ENCODE measurements at regions not wholly inside any gene's neighbourhood (a gene's known extent, or its start where the extent isn't known, plus 50 kb on each side); places are given as distances from the start of the nearest gene placed in this dataset.

DNA sequence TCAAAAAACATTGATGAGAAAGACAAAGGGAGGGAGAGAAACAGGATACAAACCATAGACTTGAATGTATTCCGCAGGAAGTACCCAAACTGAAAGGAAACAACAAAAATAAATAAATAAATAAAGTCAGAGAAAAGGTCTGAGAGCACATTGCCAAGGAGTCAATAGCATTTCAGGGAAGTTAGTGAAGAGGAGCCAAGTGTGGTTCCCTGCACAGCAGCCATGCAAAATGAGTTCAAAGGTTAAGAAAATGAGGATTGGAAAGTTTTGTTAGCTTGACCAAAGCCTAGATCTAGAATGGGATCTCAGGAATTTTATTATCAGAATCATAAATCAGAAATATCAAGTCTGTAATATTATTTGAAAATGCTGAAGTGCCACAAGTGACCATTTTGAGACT lies 700.0 kb downstream of the MAFB start:
- Histone ChIP-seq H3K4me3 (replicated peaks in 1 of 3; ENCODE audit: low read depth in 2 of 3, low read length in 3 of 3) (no peak overlapping the region), H3K4me2 (replicated peaks; ENCODE audit: extremely low read depth, low read length, poor library complexity, severe bottlenecking) (no peak overlapping the region), H3K27me3 (ENCODE audit: control insufficient read depth in 2 of 2, insufficient read depth in 2 of 2, low read length in 2 of 2) (no peaks in the 10 kb centered on the region), H3K9me3 (replicated peaks in 1 of 2; ENCODE audit: control insufficient read depth in 1 of 2, insufficient read depth in 1 of 2, low read length in 2 of 2) (no peaks in the 10 kb centered on the region), H3K9ac (ENCODE audit: insufficient read depth, low read length, poor library complexity, severe bottlenecking) (no peak overlapping the region), H3K36me3 (replicated peaks in 1 of 2; ENCODE audit: control insufficient read depth in 1 of 2, insufficient read depth in 2 of 2, low read length in 2 of 2) (no peaks in the 10 kb centered on the region), H3K27ac (ENCODE audit: low read depth in 1 of 2, low read length in 2 of 2) (no peak overlapping the region), H4K20me1 (ENCODE audit: insufficient read depth, low read length) (no peaks in the 10 kb centered on the region), H2AFZ (ENCODE audit: insufficient read depth, low read depth, low read length, poor library complexity, severe bottlenecking) (no peak overlapping the region), H3K4me1 (ENCODE audit: control insufficient read depth in 1 of 2, insufficient read depth in 2 of 2, low read length in 2 of 2) (no peaks in the 10 kb centered on the region), H3K79me2 (ENCODE audit: insufficient read depth, low read length) (no peaks in the 10 kb centered on the region)
- peaks cover 0 to 7% (median 2%) of the 10 kb centered on the region in 7 donors for H3K9me3 Mint-ChIP-seq
- no peaks in the 10 kb centered on the region for H3K36me3 Mint-ChIP-seq
- intact Hi-C loops (cut with micrococcal nuclease) = no loop called here
- WGBS (ENCODE audit: insufficient coverage) = no CpG with 5 or more reads among the region's 1 CpG
- H3K27ac Mint-ChIP-seq = no peak overlapping the region
- peaks cover 0 to 3% (median 0%) of the 10 kb centered on the region in 3 donors for H3K27me3 Mint-ChIP-seq (ENCODE audit: low read depth in 3 of 3)
- no peak for TF ChIP-seq CTCF (IDR thresholded peaks at IDR 0.05)
- H3K4me3 Mint-ChIP-seq = no peak overlapping the region
- H3K4me1 Mint-ChIP-seq = no peaks in the 10 kb centered on the region
- no peak for DNase-seq

DNA sequence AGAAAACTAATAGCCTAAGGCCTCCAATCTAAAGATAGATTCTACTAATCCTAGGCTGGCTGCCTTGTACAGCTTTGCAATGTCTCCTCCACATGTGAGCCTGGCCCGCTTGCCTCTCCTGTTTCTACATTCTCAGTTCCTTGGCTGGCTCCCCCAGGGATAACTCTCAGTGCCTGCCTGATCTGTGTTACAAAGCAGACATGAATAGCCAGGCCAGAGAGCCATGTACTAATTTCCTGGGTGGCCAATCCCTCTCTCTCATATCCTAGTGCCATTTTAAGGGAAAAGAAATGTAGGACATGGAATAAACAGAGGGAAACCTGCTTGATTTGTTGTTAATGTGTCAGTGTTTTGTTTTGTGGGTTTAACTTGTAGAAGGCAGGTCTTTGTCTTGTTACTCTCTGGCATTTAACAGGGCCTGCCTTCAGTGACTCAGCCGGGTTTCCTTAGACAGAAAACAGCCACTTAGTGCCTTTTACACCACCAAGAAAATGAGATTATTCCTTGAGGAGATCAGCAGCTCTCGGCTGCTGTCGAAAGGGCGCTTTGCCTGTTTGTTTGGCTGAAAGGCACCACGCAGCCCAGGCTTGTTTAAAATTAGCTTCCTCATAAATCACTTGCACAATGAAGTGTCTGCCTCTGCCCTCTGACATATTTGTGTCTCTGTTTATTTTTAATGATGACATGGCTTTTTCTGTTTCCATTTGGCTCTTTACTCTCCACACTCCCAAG lies 702.7 kb downstream of the MAFB start:
- Histone ChIP-seq H3K27me3 (ENCODE audit: control insufficient read depth in 2 of 2, insufficient read depth in 2 of 2, low read length in 2 of 2) (no peaks in the 10 kb centered on the region), H2AFZ (ENCODE audit: insufficient read depth, low read depth, low read length, poor library complexity, severe bottlenecking) (no peak overlapping the region), H3K9ac (ENCODE audit: insufficient read depth, low read length, poor library complexity, severe bottlenecking) (no peak overlapping the region), H3K4me3 (replicated peaks in 1 of 3; ENCODE audit: low read depth in 2 of 3, low read length in 3 of 3) (no peak overlapping the region), H3K79me2 (ENCODE audit: insufficient read depth, low read length) (no peaks in the 10 kb centered on the region), H4K20me1 (ENCODE audit: insufficient read depth, low read length) (no peaks in the 10 kb centered on the region), H3K4me2 (replicated peaks; ENCODE audit: extremely low read depth, low read length, poor library complexity, severe bottlenecking) (no peak overlapping the region), H3K4me1 (ENCODE audit: control insufficient read depth in 1 of 2, insufficient read depth in 2 of 2, low read length in 2 of 2) (no peaks in the 10 kb centered on the region), H3K27ac (ENCODE audit: low read depth in 1 of 2, low read length in 2 of 2) (no peak overlapping the region), H3K9me3 (replicated peaks in 1 of 2; ENCODE audit: control insufficient read depth in 1 of 2, insufficient read depth in 1 of 2, low read length in 2 of 2) (no peaks in the 10 kb centered on the region), H3K36me3 (replicated peaks in 1 of 2; ENCODE audit: control insufficient read depth in 1 of 2, insufficient read depth in 2 of 2, low read length in 2 of 2) (no peaks in the 10 kb centered on the region)
- DNase-seq = no peak
- H3K4me3 Mint-ChIP-seq = no peak overlapping the region
- peaks cover 0 to 6% (median 0%) of the 10 kb centered on the region in 7 donors for H3K9me3 Mint-ChIP-seq
- WGBS (ENCODE audit: insufficient coverage) = 75% methylated on average over 1 of the region's 6 CpGs
- no peaks in the 10 kb centered on the region for H3K4me1 Mint-ChIP-seq
- H3K27ac Mint-ChIP-seq = no peak overlapping the region
- no peaks in the 10 kb centered on the region for H3K36me3 Mint-ChIP-seq
- intact Hi-C loops (cut with micrococcal nuclease) = no loop called here
- TF ChIP-seq CTCF (IDR thresholded peaks at IDR 0.05) = no peak
- H3K27me3 Mint-ChIP-seq (ENCODE audit: low read depth in 3 of 3) = peaks cover 0 to 3% (median 0%) of the 10 kb centered on the region in 3 donors
